Left colon (tissue), 2 donors: ENCODE measurements at regions not wholly inside any gene's neighbourhood (a gene's known extent, or its start where the extent isn't known, plus 50 kb on each side); places are given as distances from the start of the nearest gene placed in this dataset.

Experiments used
- ATAC-seq: fragments of 200-7000 bp; cut with Tn5 transposase; one replicate; pipeline ENCODE4 v1.9.1; 2020; ENCODE audit warnings: mild to moderate bottlenecking, moderate library complexity
- DNase-seq, 2 donors: peaks; one replicate each; pipeline ENCODE4 v3.0.0-alpha.2; 2020
- intact Hi-C, 2 donors: fragments of 100-400 bp; cut with DNase I in 1 of 2; cut with micrococcal nuclease in 1 of 2; formaldehyde crosslinking; loops; one replicate each; pipeline versions ENCODE4 v1.11.2 to v1.14.0; 2022; cut with DNase I, micrococcal nuclease
- donor health status: DM: no; HTN: no; CAD: no.
- donor health status: DM: yes; HTN: yes; CAD: no.

- ATAC-seq (no peak), DNase-seq (no peak)
- intact Hi-C loops = no loop called here
These were observed 56.4 kb upstream of the TPM4 start for GRCh38 chr19:16019691-16020448.

GRCh38 chr19:16021796-16022195, 54.5 kb upstream of the TPM4 start:
- ATAC-seq = no peak
- intact Hi-C loops = no loop called here

DNA sequence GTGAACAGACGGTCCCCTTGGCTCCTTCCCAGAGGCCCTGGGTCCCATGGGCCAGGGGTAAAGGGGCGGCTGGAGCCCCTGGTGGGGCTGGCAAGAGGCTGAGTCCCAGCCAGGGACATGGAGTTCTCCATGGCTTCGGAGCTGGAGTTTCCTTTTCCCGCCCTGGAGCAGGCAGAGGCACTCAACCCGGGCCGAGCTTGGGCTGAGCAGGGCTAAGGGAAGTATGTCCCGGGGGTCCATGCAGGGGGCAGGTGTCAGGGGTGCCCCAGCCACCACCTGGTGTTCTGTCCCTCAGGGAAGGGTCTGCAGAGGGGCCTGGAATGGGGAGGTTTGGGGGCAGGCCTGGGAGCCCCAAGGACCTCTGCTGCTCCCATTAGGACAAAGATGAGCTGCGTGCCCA, 54.0 kb upstream of the TPM4 start:
- ATAC-seq = no peak
- intact Hi-C loops = no loop called here
- no peak for DNase-seq

More at GRCh38 chr19:16021796-16022195, 54.5 kb upstream of the TPM4 start:
- DNase-seq = no peak

DNA sequence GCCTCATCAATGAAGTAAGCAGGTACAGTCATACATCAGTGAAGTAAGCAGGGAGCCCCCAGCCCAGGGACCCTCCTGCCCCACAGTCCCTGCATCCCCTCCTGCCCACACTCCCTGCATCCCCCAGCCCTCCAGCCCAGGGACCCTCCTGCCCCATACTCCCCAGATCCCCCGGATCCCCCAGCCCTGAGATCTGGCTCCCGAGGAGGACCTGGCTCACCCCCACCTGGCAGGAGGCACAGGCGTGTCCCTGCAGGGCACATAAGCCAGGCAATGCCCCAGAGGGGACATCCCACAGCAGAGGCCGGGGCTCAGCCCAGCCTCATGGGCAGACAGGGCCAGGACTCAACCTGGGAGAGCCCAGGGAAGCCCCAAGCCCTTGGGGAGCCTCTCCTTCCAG, 53.6 kb upstream of the TPM4 start:
- ATAC-seq (no peak), DNase-seq (no peak)
- intact Hi-C loops = no loop called here

- intact Hi-C loops = no loop called here
These were observed 53.0 kb upstream of the TPM4 start for GRCh38 chr19:16023146-16023915.

GRCh38 chr19:16024266-16025107, 51.8 kb upstream of the TPM4 start:
- DNase-seq (peak in 1 of 2 donors; percentile 17), ATAC-seq (no peak)
- intact Hi-C loops = no loop called here

More at GRCh38 chr19:16023146-16023915, 53.0 kb upstream of the TPM4 start:
- ATAC-seq (no peak), DNase-seq (no peak)

DNA sequence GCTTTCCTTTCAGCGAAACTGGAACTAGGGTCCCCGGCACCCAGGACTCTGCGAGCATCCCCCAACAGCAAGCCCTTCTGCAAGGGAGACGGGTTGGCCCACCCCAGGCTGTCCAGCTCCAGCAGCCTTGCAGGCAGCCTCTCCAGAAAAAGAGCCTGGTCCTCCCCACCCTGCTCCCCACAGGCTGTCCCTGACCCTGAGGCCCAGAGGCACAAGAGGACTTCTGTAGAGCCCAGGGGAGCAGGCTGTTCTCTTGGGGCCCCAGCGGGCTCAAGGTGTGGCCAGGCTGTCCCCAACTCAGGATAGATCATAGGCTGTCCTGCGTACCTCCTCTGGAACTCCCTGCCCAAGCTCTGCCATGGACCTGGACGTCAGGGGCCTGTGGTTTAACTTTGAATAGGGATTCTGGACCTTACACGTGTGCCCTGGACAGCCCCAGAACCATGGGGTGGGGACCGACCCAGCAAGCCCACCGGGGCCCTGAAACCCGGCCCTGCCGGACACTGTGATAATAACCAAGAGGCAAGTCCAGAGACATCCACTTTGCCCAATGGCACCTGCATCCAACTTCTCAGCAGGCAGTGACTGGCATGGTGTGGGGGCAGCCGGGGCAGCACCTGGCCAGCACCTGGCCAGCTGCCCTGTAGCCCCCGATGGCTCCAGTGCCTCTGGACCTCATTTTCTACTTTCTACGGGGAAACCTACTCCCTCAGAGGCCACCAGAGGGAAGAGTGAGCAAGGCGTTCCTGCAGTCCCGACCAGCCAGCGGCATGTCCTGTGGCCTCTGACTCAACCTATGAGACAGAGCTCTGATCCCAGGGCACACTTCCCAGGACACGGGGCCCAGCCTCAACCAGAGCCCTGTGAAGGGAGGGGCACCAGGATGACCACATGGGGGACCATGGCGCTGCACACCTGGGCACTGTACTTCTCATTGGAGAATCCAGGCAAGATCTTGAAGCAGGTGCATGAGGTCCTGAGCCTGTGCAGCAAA, 50.9 kb upstream of the TPM4 start:
- peak; percentile 86 for ATAC-seq
- intact Hi-C loops = no loop called here
- DNase-seq = peak; percentile 34 to 42

DNA sequence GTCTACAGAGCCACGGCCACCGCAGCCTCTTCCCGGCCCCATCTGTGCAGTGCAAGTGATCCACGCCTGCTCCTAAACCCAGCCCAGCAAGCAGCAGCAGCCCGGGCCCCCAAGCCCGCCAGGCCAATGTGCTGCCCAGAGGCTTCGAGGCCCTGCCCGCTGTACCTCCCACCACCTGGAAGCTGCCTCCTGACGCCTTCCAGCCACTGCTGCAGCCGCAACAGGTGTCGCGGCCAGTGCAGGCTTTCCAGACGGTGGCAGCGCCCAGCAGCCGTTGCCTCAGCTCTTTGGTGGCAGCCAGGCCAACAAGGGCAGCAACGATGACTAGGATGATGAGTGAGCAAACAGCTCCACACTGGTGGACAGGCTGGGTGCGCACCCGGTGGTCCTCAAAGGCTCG, 50.2 kb upstream of the TPM4 start:
- DNase-seq (no peak), ATAC-seq (no peak)
- intact Hi-C loops = no loop called here
